Body of pancreas (tissue), 4 donors: ENCODE measurements at regions not wholly inside any gene's neighbourhood (a gene's known extent, or its start where the extent isn't known, plus 50 kb on each side); places are given as distances from the start of the nearest gene placed in this dataset.

Experiments
- POLR2A ChIP-seq, 3 donors: fragments of 450-650 bp; IDR thresholded peaks; one replicate each; pipeline ENCODE4 v1.6.1; 2016; ENCODE audit warnings: antibody characterized with exemption in 3 of 3, mild to moderate bottlenecking in 2 of 3
- TF ChIP-seq, protein P1 (sequence below), 7 experiments: fragments of 450-650 bp in 4 of 7; fragments of 200-600 bp in 3 of 7; sonication (generic) in 3 of 7; IDR thresholded peaks; one replicate each; pipeline ENCODE4 v1.5.1; 2016 to 2019; ENCODE audit warnings: antibody characterized with exemption in 7 of 7

GRCh38 chr2:226378753-226379705, 420.6 kb downstream of the IRS1 start:
- TF ChIP-seq, protein P1, sequence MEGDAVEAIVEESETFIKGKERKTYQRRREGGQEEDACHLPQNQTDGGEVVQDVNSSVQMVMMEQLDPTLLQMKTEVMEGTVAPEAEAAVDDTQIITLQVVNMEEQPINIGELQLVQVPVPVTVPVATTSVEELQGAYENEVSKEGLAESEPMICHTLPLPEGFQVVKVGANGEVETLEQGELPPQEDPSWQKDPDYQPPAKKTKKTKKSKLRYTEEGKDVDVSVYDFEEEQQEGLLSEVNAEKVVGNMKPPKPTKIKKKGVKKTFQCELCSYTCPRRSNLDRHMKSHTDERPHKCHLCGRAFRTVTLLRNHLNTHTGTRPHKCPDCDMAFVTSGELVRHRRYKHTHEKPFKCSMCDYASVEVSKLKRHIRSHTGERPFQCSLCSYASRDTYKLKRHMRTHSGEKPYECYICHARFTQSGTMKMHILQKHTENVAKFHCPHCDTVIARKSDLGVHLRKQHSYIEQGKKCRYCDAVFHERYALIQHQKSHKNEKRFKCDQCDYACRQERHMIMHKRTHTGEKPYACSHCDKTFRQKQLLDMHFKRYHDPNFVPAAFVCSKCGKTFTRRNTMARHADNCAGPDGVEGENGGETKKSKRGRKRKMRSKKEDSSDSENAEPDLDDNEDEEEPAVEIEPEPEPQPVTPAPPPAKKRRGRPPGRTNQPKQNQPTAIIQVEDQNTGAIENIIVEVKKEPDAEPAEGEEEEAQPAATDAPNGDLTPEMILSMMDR (IDR thresholded peaks at IDR 0.05) = no peak
- no peak for TF ChIP-seq POLR2A (IDR thresholded peaks at IDR 0.05)
